DMS 273 treated with DMSO at 0.1 percent for 48 hours (cell line): ENCODE measurements at regions not wholly inside any gene's neighbourhood (a gene's known extent, or its start where the extent isn't known, plus 50 kb on each side); places are given as distances from the start of the nearest gene placed in this dataset.

Source experiments
- DNase-seq: peaks from one replicate; lab custom pipeline; 2025; lab: John Stamatoyannopoulos, UW

DNA sequence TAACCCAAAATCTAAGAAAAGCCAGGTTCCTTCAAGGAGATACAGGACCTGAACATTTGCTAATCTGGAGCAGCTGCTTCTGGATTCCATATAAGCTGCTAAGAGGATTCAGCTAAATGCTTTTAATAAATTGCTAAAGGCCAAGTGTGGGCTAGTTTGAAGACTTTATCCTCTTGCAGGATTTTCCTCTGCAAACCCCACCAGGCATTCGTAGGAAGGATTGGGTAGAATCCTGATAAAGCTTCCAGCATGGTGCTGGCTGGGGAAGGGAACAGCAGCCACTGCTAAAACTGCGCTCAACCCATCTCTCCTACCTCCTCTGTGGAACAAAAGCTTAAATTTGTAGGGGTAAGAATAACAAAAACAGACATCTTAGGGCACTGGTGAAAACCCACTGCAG is 61.3 kb upstream of the TAB3 start:
- no peak for DNase-seq

DNA sequence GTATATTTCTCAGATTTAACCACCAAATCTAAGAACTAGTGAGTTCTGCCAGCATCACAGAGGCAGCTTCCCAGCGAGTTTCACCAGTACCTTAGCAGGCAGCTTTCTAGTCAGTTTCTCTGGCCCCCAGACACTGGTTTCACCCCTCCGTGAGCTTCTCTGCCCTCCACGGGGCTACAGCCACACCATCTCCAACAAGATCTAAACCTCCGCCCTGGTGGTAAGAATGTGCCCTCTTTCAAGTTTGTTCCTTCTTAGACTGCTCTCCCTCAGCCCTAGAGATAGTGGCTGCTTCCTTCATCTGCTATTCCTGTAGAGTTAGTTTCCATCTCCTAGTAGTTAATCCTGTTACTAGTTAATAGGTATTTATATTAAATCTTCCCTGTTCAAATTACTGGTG is 60.5 kb upstream of the TAB3 start:
- no peak for DNase-seq

DNA sequence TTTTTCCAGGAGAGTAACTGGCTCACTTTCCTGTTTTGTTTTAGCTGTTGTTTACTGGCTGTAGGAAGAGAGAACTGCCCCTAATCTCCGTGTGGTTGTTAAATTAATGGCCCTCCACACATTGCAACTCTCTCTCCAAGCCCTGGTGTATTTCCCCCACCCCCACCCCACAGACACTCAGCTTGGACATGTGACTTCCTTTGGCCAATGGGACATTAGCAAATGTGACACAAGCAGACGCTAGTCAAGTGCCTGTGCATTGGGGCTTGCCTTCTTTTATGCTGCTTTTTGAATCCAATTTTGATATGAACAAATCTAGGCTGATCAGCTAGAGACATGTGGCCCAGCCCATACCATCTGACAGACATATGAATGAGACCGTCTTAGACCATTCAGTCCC is 59.6 kb upstream of the TAB3 start:
- DNase-seq: no peak

DNA sequence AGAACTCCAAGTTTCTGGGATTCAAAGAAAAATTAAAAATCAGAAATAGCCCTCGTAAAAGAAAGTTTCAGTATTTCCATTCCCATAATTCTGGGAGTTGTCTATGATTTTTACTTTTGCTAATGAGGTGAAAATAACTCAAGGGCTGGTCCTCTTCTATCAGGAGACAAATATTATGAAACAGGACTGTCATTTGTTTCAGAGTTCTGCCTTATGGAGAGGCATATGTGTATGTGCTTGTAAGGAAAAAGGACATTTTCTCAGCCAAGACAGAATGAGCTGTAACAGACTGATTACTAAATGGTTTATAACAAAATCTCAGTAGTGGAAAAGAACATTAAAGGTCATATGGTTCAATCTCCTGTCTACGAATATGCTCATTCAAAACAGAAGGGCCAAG is 59.0 kb upstream of the TAB3 start:
- DNase-seq: no peak

DNA sequence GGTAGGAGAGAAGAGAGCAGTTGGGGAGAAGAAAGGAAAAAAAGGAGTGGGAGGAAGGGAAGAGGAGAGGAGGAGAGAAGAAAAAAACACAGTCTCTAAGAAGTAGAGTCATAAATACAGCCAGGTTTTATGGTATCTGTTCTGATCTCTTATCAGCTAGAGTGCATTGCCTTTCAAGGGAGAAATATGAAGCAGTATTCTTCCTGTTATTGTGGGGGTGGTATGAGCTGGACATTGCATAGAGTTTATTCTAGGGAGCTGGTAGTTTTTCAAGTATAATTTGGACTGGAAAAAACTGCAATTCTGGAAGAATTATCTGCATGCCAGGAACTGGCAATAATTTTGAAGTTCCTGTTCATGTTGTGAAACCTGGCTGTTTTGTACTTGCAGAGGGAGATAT is 54.9 kb upstream of the TAB3 start:
- no peak for DNase-seq

DNA sequence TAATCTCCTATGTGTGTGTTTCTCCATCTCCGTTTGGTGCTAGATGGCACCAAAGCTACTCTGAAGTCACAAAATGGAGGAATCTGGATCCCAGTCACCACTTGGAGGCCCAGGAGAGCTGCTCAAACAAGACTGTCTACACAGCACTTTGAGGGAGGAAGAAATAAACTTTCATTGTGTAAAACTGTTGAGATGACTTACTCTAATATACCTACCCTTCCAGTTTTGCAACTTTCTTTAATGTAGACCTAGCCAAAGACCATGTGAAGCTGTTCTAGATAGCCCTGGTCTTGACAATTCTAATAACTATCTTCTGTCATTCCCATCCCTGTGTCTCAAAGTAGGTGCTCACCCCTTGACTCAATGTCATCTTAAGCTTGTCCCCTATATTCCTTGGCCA is 52.8 kb upstream of the TAB3 start:
- DNase-seq: no peak

DNA sequence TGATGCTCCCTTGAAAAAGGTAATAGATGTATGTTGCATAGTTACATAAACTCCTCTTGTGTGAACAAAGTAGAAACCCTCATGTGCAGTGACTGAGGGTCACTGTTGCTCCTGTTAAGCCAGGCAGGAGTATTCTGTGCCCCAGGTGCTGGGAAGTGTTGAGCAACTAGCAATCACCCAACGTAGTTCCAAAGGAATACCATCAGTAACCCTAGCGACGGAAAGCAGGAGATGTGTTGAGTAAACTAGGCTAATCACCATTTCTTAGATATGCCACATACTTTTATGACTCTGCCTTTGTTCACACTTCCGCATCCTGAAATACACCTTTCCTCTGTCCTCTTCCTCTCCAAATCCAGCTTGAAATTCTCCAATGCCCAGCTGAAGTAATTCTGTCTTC is 50.9 kb upstream of the TAB3 start:
- DNase-seq: no peak
